ENCODE measurements at regions not wholly inside any gene's neighbourhood (a gene's known extent, or its start where the extent isn't known, plus 50 kb on each side); places are given as distances from the start of the nearest gene placed in this dataset.

DNA sequence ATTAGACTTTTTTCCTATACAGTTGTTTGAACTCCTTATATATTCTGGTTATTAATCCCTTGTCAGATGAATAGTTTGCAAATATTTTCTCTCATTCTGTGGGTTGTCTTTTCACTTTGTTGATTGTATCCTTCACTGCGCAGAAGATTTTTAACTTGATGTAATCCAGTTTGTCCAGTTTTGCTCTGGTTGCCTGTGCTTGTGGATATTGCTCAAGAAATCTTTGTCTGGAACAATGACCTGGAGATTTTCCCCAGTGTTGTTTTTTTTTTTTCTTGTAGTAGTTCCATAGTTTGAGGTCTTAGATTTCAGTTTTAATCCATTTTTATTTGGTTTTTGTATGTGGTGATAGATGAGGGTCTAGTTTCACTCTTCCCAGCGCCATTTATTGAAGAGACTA, 289.8 kb upstream of the SPOCK3 start:
- no peak overlapping the region for H3K4me3 Mint-ChIP-seq

DNA sequence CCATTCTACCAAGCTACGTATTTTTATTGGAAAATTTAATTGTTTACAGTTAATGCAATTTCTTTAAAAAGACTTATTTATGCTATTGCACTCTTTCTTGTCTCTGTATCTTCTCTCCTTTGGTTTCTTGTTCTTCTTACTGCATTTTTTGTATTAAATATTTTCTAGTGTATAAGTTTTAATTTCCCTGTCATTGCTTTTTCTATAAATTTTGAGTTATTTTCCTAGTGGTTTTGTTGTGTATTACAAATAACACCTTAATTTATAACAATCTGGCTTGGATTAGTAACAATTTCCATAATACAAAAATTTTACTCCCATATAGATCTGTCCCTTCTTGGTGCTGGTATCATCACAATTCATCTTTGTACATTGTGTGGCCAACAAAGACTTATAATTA, 303.5 kb upstream of the SPOCK3 start:
- Mint-ChIP-seq H3K4me1 (ENCODE audit: low read depth) (no peaks in the 10 kb centered on the region), H3K27ac (no peak overlapping the region), H3K4me3 (no peak overlapping the region), H3K9me3 (peaks cover 2% of the 10 kb centered on the region), H3K27me3 (no peaks in the 10 kb centered on the region), H3K36me3 (ENCODE audit: low read depth) (no peaks in the 10 kb centered on the region)
- ChIA-PET CTCF (no interaction called here), POLR2A (no interaction called here)
- no peak for DNase-seq
- intact Hi-C loops (cut with micrococcal nuclease) = no loop called here
- TF ChIP-seq CTCF (IDR thresholded peaks at IDR 0.05) = no peak
- no peak for ATAC-seq

More for the DNA sequence above, 289.8 kb upstream of the SPOCK3 start:
- CTCF ChIA-PET = no interaction called here
- H3K27me3 Mint-ChIP-seq = no peaks in the 10 kb centered on the region
- ATAC-seq (no peak), DNase-seq (no peak)
- no peak overlapping the region for H3K27ac Mint-ChIP-seq
- intact Hi-C loops (cut with micrococcal nuclease) = no loop called here
- TF ChIP-seq CTCF (IDR thresholded peaks at IDR 0.05) = no peak
- H3K36me3 Mint-ChIP-seq (ENCODE audit: low read depth) = no peaks in the 10 kb centered on the region
- H3K9me3 Mint-ChIP-seq = no peaks in the 10 kb centered on the region
- no peaks in the 10 kb centered on the region for H3K4me1 Mint-ChIP-seq (ENCODE audit: low read depth)
- POLR2A ChIA-PET = no interaction called here

DNA sequence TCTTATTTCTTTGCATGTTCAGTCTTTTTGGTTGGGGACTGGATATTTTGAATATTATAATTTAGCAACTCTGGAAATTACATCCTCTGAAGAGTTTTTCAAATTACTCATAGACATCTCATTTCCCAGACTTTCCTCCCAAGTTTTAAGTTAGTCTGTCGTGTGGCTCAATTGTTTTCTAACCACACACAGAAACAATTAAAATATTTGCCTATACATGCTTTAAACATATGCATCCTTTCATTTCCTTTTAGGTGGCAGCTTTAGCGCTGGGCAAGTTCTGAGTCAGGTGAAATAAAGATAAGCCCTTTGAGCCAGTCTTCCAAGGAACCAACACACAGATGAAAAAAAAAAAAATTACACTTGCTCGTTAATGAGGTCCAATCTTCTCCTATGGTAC, 307.0 kb upstream of the SPOCK3 start:
- no peaks in the 10 kb centered on the region for H3K36me3 Mint-ChIP-seq (ENCODE audit: low read depth)
- DNase-seq (no peak), ATAC-seq (no peak)
- H3K27me3 Mint-ChIP-seq = no peaks in the 10 kb centered on the region
- no peak for TF ChIP-seq CTCF (IDR thresholded peaks at IDR 0.05)
- intact Hi-C loops (cut with micrococcal nuclease) = no loop called here
- ChIA-PET CTCF (no interaction called here), POLR2A (no interaction called here)
- H3K4me3 Mint-ChIP-seq = no peak overlapping the region
- no peak overlapping the region for H3K27ac Mint-ChIP-seq
- H3K9me3 Mint-ChIP-seq = peaks cover 7% of the 10 kb centered on the region
- no peaks in the 10 kb centered on the region for H3K4me1 Mint-ChIP-seq (ENCODE audit: low read depth)

- ATAC-seq = no peak
- Mint-ChIP-seq H3K27ac (no peak overlapping the region), H3K36me3 (ENCODE audit: low read depth) (no peaks in the 10 kb centered on the region), H3K4me3 (no peak overlapping the region), H3K27me3 (no peaks in the 10 kb centered on the region), H3K9me3 (peaks cover 11% of the 10 kb centered on the region), H3K4me1 (ENCODE audit: low read depth) (no peaks in the 10 kb centered on the region)
- intact Hi-C loops (cut with micrococcal nuclease) = no loop called here
- CTCF ChIA-PET = no interaction called here
- no peak for TF ChIP-seq CTCF (IDR thresholded peaks at IDR 0.05)
- DNase-seq = no peak
- POLR2A ChIA-PET = no interaction called here
Measured at GRCh38 chr4:167544391-167544790, 310.1 kb upstream of the SPOCK3 start.

DNA sequence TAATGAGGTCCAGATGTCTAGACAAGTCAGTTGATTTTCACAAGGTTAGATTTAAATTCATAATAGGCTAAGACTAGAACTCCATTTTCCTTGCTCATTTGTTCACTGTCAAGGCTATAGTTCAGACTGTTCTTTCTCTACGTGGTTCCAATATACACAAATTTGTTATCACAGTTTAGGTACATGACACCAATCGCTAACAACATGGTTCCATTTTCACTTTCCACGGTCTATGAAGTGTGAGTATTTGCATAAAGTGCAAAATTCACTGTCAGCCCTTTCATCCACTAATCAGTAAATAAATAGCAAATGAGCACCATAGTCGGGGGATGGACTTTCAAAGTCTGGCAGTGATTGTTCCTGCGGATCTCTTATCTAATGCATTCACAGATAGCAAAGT, 315.7 kb upstream of the SPOCK3 start:
- Mint-ChIP-seq H3K9me3 (peaks cover 11% of the 10 kb centered on the region), H3K27ac (no peak overlapping the region), H3K27me3 (no peaks in the 10 kb centered on the region), H3K4me3 (no peak overlapping the region), H3K4me1 (ENCODE audit: low read depth) (no peaks in the 10 kb centered on the region), H3K36me3 (ENCODE audit: low read depth) (no peaks in the 10 kb centered on the region)
- intact Hi-C loops (cut with micrococcal nuclease) = no loop called here
- DNase-seq (no peak), ATAC-seq (no peak)
- ChIA-PET POLR2A (no interaction called here), CTCF (no interaction called here)
- no peak for TF ChIP-seq CTCF (IDR thresholded peaks at IDR 0.05)
